ENCODE measurements at regions not wholly inside any gene's neighbourhood (a gene's known extent, or its start where the extent isn't known, plus 50 kb on each side); places are given as distances from the start of the nearest gene placed in this dataset.
A peak's percentile ranks its signal among the peaks of the same experiment; 100 is the strongest.

- Mint-ChIP-seq H3K27me3 (ENCODE audit: low read depth) (no peaks in the 10 kb centered on the region), H3K27ac (no peak overlapping the region), H3K36me3 (ENCODE audit: insufficient read depth in 2 of 2) (no peaks in the 10 kb centered on the region), H3K4me1 (ENCODE audit: low read depth) (no peaks in the 10 kb centered on the region), H3K9me3 (no peaks in the 10 kb centered on the region), H3K4me3 (no peak overlapping the region)
- DNase-seq (no peak), ATAC-seq (replicated peaks in 1 of 2) (no peak)
These were observed 88.9 kb upstream of the SLC35G4 start for GRCh38 chr18:11520536-11520935.

GRCh38 chr18:11518788-11519685 lies 90.4 kb upstream of the SLC35G4 start:
- no peaks in the 10 kb centered on the region for H3K4me1 Mint-ChIP-seq (ENCODE audit: low read depth)

GRCh38 chr18:11517704-11518103 lies 91.7 kb upstream of the SLC35G4 start:
- Mint-ChIP-seq H3K9me3 (no peaks in the 10 kb centered on the region), H3K4me1 (ENCODE audit: low read depth) (no peaks in the 10 kb centered on the region), H3K36me3 (ENCODE audit: insufficient read depth in 2 of 2) (no peaks in the 10 kb centered on the region), H3K27me3 (ENCODE audit: low read depth) (no peaks in the 10 kb centered on the region), H3K27ac (no peak overlapping the region), H3K4me3 (no peak overlapping the region)
- DNase-seq: no peak
- ATAC-seq (replicated peaks in 1 of 2): no peak

More at GRCh38 chr18:11518788-11519685, 90.4 kb upstream of the SLC35G4 start:
- no peaks in the 10 kb centered on the region for H3K9me3 Mint-ChIP-seq
- DNase-seq (peak; percentile 37 to 49), ATAC-seq (replicated peaks in 1 of 2) (peak; percentile 48 to 53)
- no peaks in the 10 kb centered on the region for H3K27me3 Mint-ChIP-seq (ENCODE audit: low read depth)
- H3K36me3 Mint-ChIP-seq (ENCODE audit: insufficient read depth in 2 of 2): no peaks in the 10 kb centered on the region
- no peak overlapping the region for H3K27ac Mint-ChIP-seq
- no peak overlapping the region for H3K4me3 Mint-ChIP-seq

GRCh38 chr18:11516751-11517503 lies 92.5 kb upstream of the SLC35G4 start:
- Mint-ChIP-seq H3K9me3 (no peaks in the 10 kb centered on the region), H3K4me1 (ENCODE audit: low read depth) (no peaks in the 10 kb centered on the region), H3K27me3 (ENCODE audit: low read depth) (no peaks in the 10 kb centered on the region), H3K27ac (no peak overlapping the region), H3K36me3 (ENCODE audit: insufficient read depth in 2 of 2) (no peaks in the 10 kb centered on the region), H3K4me3 (no peak overlapping the region)
- no peak for DNase-seq
- no peak for ATAC-seq (replicated peaks in 1 of 2)

- ATAC-seq (replicated peaks in 1 of 2) (no peak), DNase-seq (no peak)
- H3K4me3 Mint-ChIP-seq: no peak overlapping the region
- peaks cover 5% of the 10 kb centered on the region for H3K4me1 Mint-ChIP-seq (ENCODE audit: low read depth)
- H3K36me3 Mint-ChIP-seq (ENCODE audit: insufficient read depth in 2 of 2): no peaks in the 10 kb centered on the region
- no peak overlapping the region for H3K27ac Mint-ChIP-seq
- no peaks in the 10 kb centered on the region for H3K9me3 Mint-ChIP-seq
- no peaks in the 10 kb centered on the region for H3K27me3 Mint-ChIP-seq (ENCODE audit: low read depth)
These were observed 95.1 kb upstream of the SLC35G4 start for GRCh38 chr18:11514267-11514666.

- H3K4me3 Mint-ChIP-seq: no peak overlapping the region
- no peaks in the 10 kb centered on the region for H3K9me3 Mint-ChIP-seq
- no peaks in the 10 kb centered on the region for H3K36me3 Mint-ChIP-seq (ENCODE audit: insufficient read depth in 2 of 2)
- DNase-seq (no peak), ATAC-seq (replicated peaks in 1 of 2) (no peak)
- H3K4me1 Mint-ChIP-seq (ENCODE audit: low read depth): peaks cover 5% of the 10 kb centered on the region
- H3K27ac Mint-ChIP-seq: no peak overlapping the region
- no peaks in the 10 kb centered on the region for H3K27me3 Mint-ChIP-seq (ENCODE audit: low read depth)
These were observed 97.0 kb upstream of the SLC35G4 start for GRCh38 chr18:11512096-11513025.

GRCh38 chr18:11511434-11512095 lies 97.8 kb upstream of the SLC35G4 start:
- Mint-ChIP-seq H3K4me3 (no peak overlapping the region), H3K27me3 (ENCODE audit: low read depth) (no peaks in the 10 kb centered on the region), H3K27ac (no peak overlapping the region), H3K9me3 (no peaks in the 10 kb centered on the region), H3K4me1 (ENCODE audit: low read depth) (peaks cover 5% of the 10 kb centered on the region), H3K36me3 (ENCODE audit: insufficient read depth in 2 of 2) (no peaks in the 10 kb centered on the region)
- DNase-seq (no peak), ATAC-seq (replicated peaks in 1 of 2) (no peak)

GRCh38 chr18:11506856-11507255 lies 102.5 kb upstream of the SLC35G4 start:
- Mint-ChIP-seq H3K27ac (no peak overlapping the region), H3K9me3 (no peaks in the 10 kb centered on the region), H3K36me3 (ENCODE audit: insufficient read depth in 2 of 2) (no peaks in the 10 kb centered on the region), H3K4me1 (ENCODE audit: low read depth) (peaks cover 5% of the 10 kb centered on the region), H3K27me3 (ENCODE audit: low read depth) (no peaks in the 10 kb centered on the region), H3K4me3 (no peak overlapping the region)
- DNase-seq: no peak
- ATAC-seq (replicated peaks in 1 of 2): no peak

GRCh38 chr18:11505993-11506392 lies 103.4 kb upstream of the SLC35G4 start:
- Mint-ChIP-seq H3K27me3 (ENCODE audit: low read depth) (no peaks in the 10 kb centered on the region), H3K4me1 (ENCODE audit: low read depth) (no peaks in the 10 kb centered on the region)
- ATAC-seq (replicated peaks in 1 of 2): no peak

GRCh38 chr18:11504962-11505361 lies 104.4 kb upstream of the SLC35G4 start:
- no peaks in the 10 kb centered on the region for H3K9me3 Mint-ChIP-seq
- no peak for ATAC-seq (replicated peaks in 1 of 2)
- H3K36me3 Mint-ChIP-seq (ENCODE audit: insufficient read depth in 2 of 2): no peaks in the 10 kb centered on the region
- H3K27ac Mint-ChIP-seq: no peak overlapping the region
- no peak overlapping the region for H3K4me3 Mint-ChIP-seq
- H3K27me3 Mint-ChIP-seq (ENCODE audit: low read depth): peaks cover 2% of the 10 kb centered on the region
- no peaks in the 10 kb centered on the region for H3K4me1 Mint-ChIP-seq (ENCODE audit: low read depth)
- DNase-seq: no peak

More at GRCh38 chr18:11505993-11506392, 103.4 kb upstream of the SLC35G4 start:
- H3K36me3 Mint-ChIP-seq (ENCODE audit: insufficient read depth in 2 of 2): no peaks in the 10 kb centered on the region
- no peaks in the 10 kb centered on the region for H3K9me3 Mint-ChIP-seq
- DNase-seq: no peak
- no peak overlapping the region for H3K27ac Mint-ChIP-seq
- H3K4me3 Mint-ChIP-seq: no peak overlapping the region

GRCh38 chr18:11502368-11502767 lies 107.0 kb upstream of the SLC35G4 start:
- H3K4me3 Mint-ChIP-seq: no peak overlapping the region
- no peaks in the 10 kb centered on the region for H3K4me1 Mint-ChIP-seq (ENCODE audit: low read depth)
- ATAC-seq (replicated peaks in 1 of 2) (no peak), DNase-seq (no peak)
- peaks cover 14% of the 10 kb centered on the region for H3K27me3 Mint-ChIP-seq (ENCODE audit: low read depth)
- no peak overlapping the region for H3K27ac Mint-ChIP-seq
- H3K9me3 Mint-ChIP-seq: no peaks in the 10 kb centered on the region
- no peaks in the 10 kb centered on the region for H3K36me3 Mint-ChIP-seq (ENCODE audit: insufficient read depth in 2 of 2)

- no peak overlapping the region for H3K27ac Mint-ChIP-seq
- peaks cover 14% of the 10 kb centered on the region for H3K27me3 Mint-ChIP-seq (ENCODE audit: low read depth)
- no peaks in the 10 kb centered on the region for H3K4me1 Mint-ChIP-seq (ENCODE audit: low read depth)
- no peak overlapping the region for H3K4me3 Mint-ChIP-seq
- ATAC-seq (replicated peaks in 1 of 2) (no peak), DNase-seq (no peak)
- no peaks in the 10 kb centered on the region for H3K36me3 Mint-ChIP-seq (ENCODE audit: insufficient read depth in 2 of 2)
- H3K9me3 Mint-ChIP-seq: no peaks in the 10 kb centered on the region
These were observed 108.0 kb upstream of the SLC35G4 start for GRCh38 chr18:11501352-11501751.

Data from activated T-cell treated with anti-CD3 and anti-CD28 coated beads, Interleukin-2, amount 50 U/mL, for 72 hours (primary cell).